GM12872 (cell line): ENCODE measurements at regions not wholly inside any gene's neighbourhood (a gene's known extent, or its start where the extent isn't known, plus 50 kb on each side); places are given as distances from the start of the nearest gene placed in this dataset.

Experiments
- CTCF ChIP-seq: IDR thresholded peaks from 3 replicates; pipeline ENCODE4 v1.5.1; 2011; ENCODE audit warnings: low read depth, mild to moderate bottlenecking, low read length, moderate library complexity; ENCODE audit not compliant: insufficient read depth

- no peak for TF ChIP-seq CTCF
Measured at GRCh38 chr16:59701963-59702930, 968.1 kb upstream of the GOT2 start.

GRCh38 chr16:59699786-59700185 is 965.7 kb upstream of the GOT2 start:
- TF ChIP-seq CTCF, result no peak

GRCh38 chr16:59698346-59699020 is 964.4 kb upstream of the GOT2 start:
- TF ChIP-seq CTCF, result no peak

DNA sequence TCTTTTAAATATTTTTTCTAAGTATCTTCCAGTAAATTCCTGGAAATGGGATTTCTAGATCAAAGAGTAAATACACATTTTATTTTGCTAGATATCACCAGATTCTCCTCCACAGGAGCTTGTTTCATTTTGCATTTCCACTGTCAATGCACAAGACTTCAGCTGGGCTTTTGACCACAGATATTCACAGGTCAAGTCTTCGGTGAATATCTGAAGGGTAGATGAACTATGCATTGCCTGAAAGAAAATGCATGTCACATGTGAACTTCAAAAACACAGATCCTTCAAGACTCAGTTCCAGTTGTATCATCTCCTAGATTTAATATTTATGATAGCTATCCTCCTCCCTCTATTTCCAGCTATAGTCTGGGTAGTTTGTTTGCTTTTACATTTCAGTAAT is 963.6 kb upstream of the GOT2 start:
- TF ChIP-seq CTCF, result no peak

GRCh38 chr16:59697236-59697635 is 963.1 kb upstream of the GOT2 start:
- no peak for TF ChIP-seq CTCF

DNA sequence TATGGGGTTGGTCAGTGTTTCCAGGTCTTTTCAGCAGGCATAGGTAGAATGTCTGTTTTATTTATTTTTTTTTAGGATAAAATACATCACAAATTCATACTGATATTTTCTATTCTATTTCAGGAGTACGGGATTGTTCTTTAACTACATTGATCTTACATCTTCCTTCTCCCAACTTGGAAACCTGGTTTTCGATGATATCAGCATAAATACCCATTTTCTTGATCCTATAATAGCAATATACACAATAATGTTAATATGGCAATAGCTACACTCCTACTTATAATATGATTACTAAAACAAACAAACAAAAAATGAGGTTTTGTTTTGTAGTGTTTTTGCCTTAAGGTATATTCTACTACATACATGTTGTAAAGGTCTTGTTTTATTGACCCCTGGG is 962.4 kb upstream of the GOT2 start:
- TF ChIP-seq CTCF, result no peak

GRCh38 chr16:59690216-59690615 is 956.1 kb upstream of the GOT2 start:
- TF ChIP-seq CTCF, result no peak
